ENCODE measurements at regions not wholly inside any gene's neighbourhood (a gene's known extent, or its start where the extent isn't known, plus 50 kb on each side); places are given as distances from the start of the nearest gene placed in this dataset.

DNA sequence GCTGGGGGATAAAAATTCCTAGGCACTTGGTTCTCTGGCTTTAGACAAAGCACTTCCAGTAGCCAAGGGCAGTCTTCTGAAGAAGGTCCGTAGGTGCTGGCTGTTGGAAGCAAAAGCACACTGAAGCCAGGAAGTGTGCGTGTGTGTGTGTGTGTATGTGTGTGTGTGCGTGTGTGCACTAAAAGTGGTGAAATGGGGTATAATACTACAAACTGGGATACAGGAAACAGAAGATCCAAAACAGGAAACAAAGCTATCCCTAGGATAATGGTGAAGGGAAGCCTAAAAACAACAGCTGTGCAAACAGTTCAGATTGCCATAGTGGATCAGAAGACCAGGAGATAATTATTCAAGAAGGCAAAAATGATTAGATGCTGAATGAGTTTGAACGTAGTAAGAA is 103.4 kb downstream of the IL20RB start:
- DNase-seq, result no peak

DNA sequence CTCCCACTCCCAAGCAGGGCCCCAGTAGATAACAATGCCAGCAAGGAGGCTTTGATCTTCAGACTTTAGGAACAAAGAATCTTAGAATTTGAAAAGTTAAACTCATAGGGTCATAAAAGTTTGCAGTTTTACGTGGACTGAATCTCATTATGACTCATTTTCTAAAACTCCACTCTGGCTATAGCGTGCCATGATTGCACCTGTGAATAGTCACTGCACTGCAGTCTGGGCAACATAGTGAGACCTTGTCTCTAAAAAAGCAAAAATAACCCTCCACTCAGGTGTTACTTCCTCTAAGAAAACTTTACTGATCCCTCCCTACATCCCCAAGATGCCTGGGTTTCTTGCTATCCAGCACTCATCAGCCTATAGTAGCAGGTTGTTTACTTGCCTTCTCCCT is 104.5 kb downstream of the IL20RB start:
- DNase-seq, result no peak

DNA sequence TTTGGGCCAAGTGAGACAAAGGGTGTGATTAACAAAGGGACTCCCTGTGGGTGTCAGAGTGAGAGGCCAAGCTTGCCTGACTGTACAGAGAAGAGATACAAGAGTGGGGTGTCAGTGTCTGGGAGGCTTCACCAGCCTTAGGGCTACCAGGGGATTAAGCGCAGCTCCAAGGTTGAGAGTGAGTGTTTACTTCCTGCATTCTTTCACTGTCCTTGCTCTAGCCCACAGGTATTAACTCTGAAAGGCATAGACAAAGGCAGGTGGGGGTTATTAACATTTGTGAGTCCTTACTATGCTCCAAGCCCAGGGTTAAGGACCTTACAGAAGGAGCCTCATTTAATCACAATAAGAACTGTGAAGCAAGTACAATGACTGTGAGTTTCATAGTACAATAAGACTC is 107.6 kb downstream of the IL20RB start:
- no peak for DNase-seq

DNA sequence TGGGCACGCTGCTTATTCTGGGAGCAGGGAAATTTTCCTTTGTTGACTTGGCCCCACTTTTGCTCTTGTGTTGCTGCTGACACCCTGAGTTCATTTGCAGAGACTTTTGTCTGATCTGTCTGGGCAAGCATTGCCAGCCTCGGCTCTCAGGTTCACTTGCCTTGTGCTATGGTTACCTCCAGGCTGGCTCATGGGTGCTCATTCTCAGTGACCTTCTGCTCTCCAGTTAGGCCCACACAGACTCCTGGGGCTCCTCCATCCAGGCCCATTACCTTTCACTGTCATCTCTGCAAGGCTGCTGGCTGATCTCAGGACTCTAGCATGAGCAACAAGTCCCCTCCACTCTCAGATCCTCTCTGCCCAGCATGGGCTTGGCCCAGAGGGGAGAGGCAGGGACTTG is 108.3 kb downstream of the IL20RB start:
- DNase-seq, result no peak

DNA sequence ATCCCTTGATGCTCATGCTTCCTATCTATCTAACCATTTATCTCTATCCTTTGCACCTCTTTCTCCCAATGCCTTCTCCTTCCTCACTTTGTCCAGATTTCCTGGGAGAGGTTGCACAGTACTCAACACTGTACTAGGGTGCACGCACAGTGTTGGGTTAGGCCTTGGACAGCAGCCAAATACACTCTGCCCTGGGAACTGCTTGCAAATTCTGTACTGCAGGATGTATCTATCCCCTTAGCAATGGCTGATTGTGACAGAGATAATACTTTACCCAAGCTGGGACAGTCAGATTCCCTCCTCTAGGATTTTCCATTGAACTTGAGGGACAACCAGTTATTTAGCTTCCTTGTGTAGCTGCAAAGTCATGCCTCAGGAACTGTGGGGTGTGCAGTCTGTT is 113.3 kb downstream of the IL20RB start:
- no peak for DNase-seq

DNA sequence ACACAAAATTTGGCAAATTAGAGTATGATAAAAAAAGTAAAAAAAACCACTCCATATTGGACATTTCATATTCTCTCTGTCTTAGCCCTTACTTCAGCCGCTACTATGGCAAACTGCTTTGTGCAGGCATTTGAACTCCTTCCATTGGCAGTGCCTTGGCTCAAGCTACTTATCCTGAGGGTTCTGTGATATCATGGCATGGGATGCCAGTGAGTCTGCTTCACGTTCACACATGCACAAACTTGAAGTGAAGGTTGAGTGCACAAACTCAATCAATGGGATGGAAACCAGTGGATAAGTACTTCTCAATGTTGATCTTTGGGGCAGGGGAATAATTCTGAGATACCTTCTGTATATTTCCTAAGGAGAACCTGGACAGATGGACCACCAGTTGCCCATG is 117.2 kb downstream of the IL20RB start:
- no peak for DNase-seq

DNA sequence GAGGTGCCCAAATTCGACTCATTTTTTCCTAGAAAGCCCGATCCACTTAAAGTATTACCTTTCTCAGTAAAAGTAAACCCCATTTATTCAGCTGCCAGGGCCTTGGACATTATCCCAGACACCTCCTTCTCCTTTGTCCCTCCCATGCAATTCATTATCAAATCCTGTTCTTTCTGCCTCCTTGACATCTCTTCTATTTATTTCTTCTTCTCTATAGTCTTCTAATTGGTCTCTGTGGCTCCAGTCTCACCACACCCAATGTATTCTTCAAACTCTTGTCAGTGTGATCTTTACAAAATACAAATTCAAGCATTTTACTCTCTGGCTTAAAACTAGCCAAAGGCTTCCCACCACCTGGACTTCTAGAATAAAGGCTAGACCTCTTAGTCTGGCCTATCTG is 120.3 kb downstream of the IL20RB start:
- no peak for DNase-seq

DNA sequence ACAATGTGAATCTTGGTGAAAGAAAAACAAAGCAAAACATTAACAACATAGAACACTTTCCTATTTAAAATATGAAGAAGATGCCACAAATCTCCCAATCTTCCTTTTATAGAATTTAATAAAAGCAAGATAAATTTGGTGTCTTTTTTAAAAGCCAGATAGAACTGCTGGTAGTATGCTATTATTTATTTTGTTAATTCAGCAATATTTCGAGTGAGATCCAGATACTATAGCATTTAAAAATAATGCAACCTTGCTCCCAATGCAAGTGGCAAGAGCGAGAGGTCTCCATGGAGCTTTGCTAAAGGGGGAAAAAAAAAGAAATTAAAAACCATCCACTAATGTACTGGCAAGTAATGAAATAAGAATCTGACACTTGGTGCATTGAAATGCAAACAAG is 121.8 kb downstream of the IL20RB start:
- no peak for DNase-seq

DNA sequence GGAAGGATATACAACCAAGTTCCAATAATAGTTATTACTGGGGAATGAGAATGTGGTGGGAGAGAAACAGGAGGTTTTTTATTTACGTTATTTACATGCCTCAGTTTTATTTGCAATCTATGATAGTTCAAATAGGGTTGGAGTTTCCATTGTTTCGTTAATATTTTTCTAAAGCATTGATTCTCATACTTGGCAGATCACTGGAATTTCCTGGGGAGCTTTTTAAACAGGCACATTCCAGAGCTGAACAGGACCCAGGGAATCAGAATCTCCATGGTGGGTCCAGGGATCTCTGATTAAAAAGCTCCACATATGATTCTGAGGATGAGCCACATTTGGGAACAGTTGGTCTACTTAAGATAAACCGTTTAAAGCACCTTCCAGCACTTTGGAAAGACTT is 123.9 kb downstream of the IL20RB start:
- no peak for DNase-seq

DNA sequence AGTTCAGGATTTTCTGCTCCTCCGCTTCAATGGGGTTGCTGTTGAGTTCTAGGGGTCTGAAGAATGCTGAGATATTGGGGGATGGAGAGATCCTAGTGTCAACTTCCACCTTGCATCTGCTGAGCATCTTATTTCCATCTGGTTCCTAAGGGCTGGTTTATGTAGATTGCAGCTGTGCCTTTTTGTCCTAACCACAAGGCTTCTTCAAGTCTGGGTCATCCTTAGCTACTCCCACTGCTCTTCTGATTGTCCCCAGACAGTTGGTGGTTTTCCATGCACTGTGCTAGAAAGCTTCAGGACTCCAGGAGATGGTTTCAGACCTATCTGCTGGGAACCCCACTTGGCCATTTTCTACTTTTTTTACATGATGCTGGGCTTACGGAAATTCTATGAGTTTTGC is 125.0 kb downstream of the IL20RB start:
- DNase-seq, result no peak

DNA sequence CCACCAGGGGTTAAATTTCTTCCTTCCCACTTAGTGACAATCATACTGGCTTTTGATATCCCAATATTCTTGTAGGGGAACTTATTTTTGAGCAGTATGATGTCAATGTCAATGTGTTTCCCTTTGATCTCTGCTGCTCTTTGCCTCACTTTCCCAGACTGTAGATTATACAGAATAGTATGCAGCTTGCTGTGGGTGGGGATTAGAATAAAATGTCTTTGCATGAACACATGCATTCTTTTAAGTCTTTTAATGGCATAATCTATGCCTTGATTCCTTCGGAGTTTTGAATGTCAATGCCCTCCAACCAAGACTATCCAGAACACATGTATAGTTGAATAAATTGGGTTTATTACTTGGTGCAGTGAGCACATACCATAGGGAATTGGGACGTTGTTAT is 125.5 kb downstream of the IL20RB start:
- DNase-seq, result no peak

DNA sequence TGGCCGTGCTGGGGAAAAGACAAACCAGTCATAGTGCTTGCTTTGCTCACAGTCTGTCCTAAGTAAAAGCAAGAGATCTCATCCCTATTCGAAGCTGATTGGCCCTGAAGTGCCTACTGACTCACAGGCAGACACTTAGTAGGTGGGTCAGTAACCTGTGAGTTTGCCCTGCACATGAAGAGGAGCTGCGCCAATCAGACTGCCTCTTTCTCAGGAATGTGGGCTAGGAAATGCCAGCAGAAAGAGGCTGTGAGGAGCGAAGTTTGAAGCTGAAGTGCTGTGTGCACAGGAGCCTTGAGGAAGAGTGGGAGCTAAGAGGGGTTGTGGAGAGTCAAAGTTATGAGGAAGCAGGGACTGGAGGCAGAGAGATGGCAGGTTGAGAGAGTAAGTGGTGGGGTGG is 126.8 kb downstream of the IL20RB start:
- no peak for DNase-seq

DNA sequence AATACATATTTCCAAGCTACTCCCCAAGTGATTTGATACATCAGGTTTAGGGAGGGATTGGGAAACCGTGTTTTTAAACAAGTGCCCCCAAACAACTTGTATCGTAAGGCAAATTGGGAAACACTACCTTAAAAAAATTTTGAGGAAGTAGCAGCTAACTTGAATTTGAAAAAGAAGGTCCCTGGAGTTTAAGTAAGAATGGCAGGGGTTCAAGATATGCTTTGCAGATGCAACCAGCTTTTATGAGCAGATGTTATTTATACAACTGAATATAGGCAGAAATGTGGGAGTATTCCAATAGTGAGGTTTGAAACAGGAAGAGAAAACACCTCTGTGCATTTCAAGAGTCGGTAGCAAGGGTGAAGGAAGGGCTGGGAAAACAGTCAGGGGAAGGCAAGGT is 139.6 kb downstream of the IL20RB start:
- DNase-seq, result no peak

DNA sequence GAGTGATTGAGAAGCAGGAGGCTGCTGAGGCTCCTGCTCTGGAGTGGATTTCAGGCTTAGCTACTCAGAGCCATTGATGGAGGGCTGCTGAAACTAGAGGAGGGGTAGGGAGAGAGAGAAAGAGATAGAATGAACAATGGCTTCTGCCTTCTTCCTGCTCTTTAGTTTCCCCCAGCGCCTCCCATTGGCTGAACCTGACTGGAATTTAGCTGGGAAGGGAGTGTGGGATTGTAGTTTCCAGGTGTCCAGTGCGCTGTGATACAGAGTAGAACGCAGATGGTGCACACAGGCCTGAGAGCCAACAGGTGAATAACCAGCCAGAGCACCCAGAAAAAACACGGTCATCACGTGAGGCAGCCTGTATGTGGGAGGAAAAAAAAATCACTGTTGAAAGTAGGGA is 140.1 kb downstream of the IL20RB start:
- DNase-seq, result no peak

DNA sequence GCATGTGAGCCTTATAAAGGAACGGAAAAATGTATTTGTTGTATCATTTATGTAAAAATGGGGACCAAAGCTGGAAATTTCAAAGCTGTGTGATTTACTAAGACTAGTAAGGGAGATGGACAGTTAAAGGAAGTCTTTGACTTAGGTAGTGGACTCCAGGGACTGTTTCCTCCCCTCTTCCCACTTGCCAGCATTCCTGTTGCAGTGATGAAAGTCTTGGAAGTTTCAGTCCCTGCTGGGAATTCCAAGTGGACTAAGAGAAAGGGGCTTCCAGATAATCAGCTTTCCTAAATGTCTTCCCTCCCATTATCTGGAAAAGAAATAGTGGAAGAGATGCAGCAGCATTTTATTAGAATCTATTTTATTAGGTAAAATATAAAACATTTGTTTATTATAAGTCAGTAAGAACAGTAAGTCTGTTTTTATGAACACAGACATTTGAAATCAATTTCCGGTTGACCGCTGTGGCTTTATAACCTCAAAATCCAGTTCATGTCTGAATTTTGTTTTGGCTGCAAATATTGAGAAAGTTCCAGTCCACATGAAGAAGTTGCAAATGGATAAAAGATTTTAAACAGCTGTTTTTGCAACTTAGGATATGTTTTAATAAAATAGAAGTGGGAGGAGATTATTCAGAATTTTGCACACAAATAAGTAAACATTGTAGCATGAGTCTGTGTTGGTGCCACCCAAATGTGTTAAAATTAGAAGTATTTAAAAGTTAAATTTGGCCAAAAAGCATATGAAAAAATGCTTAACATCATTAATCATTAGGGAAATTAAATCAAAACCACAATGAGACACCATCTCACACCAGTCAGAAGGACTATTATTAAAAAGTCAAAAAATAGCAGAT is 141.8 kb downstream of the IL20RB start:
- DNase-seq, result no peak

DNA sequence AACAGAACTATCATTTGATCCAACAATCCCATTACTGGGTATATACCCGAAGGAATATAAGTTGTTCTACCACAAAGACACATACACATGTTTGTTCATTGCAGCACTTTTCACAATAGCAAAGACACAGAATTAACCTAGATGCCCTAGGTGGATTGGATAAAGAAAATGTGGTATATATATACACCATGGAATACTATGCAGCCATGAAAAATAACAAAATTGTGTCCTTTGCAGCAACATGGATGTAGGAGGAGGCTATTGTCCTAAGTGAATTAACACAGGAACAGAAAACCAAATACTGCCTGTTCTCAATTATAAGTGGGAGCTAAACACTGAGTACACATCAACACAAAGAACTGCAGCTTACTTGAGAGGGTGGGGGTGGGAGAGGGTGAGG is 142.5 kb downstream of the IL20RB start:
- no peak for DNase-seq

DNA sequence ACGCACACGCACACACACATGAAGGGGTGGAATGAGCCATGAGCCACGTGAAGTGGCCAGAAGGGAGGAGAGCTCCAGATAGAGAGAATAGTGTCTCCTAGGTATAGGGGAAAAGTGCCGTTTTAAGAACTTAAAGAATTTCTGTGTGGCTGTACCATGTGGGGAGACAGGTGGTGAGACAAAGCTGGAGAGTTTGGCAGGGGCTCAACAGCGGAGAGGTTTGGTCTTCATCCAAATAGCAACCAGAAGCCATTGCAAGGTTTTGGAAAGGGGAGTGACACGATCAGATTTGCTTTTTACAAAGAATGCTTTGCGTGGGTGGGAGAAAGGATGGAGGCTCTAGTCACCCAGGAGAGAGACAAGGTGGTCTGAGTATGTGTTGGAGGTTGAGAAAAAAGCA is 146.0 kb downstream of the IL20RB start:
- no peak for DNase-seq

DNA sequence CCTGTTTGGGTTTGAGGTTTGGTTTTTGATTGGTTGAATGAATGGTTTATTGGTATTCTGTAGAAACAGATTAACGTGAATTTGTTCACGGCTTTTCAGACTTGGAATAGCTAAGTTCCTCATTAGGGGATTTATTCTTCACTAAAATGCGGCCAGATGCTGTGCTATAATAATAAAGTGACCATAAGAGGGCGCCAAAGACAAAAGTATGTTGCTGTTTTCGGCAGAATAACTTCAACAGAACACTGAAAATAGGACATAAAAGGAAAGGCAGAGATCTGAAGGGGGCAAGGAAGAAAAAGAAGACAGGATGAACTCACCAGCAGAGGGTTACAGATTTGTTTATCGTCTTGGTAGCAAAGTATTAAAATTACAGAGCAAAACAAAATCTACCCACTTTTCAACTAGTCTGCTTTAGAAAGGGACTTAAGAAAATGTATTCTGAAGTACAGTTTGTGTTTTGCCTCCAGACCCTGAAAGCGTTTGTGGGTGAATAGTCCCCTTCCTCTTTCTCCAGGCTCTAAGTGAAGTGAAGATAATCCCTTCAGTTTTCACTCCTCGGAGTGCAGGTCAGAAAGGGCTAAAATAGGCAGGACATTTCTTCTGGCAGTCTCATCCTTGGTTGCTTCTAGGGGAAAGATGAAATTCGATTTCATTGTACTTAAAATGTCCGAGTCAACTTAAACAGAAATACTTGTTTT is 147.6 kb downstream of the IL20RB start:
- DNase-seq, result peak; percentile 56

DNA sequence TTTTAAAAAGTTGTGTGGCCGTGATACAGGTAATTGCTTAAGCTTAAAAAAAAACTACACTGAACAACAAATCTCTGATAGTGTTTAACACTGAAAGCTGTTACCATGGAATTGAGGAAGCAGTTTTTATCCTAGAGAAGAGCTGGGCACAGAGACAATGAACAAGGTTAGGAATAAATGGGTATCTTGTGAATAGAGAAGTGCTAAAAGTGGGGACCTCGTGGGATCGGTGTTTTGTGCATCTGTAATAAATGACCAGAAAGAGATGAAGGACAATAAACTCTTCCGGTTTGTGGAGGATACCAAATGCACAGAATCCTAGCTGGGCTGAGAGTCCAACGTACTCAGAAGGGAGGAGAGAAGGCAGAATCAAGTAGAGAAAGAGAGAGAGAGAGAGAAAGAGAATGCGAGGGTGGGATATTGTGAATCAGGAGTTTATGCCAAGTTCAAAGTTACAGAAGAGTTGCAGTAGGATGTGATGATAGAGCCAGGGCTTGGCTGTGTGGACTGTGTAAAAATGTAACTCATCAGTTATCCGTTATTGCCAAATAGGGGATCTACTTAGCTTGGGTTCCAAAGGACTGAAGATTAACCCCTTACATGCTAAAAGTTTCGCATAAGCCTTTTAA is 148.9 kb downstream of the IL20RB start:
- no peak for DNase-seq

DNA sequence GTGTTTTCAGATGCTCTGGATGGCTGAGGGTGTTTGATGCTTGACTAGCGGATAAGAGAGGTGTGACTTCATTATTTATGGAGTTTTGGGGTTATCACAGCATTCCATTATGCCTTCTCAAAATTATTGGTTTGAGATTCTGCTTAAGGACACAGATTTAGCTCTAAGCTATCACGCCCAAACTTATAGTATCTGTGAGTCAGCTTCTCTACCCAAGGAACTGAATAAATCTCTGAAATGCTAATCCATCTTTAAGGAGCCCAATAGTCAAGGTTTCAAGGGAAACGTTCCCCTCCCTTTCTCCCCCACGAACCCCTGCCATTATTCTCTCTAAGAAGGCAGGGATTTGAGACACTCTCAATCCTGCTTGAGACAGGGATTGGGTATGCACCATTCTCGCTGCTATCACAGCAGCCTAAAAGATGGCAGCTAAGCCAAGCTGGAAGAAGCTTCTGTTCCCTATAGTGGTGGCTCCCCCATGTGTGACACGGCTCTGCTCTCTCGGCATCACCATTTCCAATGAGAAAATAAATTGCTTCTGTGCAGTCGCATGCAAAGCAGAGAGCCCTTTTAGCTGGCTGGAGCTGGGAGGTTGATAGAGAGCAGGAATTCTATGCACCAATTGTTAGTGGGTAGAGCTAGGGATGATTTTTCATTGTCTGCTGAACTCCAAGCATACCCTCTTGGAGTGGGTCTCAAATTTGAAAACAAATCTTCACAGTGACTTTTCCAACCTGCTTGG is 151.1 kb downstream of the IL20RB start:
- DNase-seq, result no peak

DNA sequence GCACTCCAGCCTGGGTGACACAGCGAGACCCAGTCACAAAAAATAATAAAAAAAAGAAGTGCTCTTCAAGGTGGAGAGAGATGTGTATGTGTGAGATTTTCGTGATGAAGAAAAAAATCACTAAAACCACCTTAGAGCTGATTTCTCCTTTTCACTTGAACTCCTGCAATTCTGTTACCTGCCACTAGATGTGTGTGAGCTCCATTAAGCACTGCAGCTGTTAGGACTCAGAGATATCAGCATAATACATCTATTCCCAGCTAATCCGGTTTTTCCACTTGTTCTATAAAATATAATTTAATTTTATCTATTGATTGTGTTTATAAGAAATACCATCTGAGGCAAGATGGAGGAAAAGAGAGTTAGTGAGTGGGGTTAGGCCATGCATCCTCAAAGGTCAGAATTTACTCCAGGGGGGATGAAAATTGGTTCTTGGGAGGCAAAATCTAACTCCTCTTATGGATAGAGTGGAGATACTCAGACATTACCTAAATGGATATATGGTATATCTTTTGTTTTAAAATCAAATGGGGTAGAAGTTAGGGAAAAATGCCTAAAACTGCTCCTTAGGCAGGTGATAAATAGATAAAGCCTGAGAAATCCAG is 152.7 kb downstream of the IL20RB start:
- peak; percentile 16 for DNase-seq

DNA sequence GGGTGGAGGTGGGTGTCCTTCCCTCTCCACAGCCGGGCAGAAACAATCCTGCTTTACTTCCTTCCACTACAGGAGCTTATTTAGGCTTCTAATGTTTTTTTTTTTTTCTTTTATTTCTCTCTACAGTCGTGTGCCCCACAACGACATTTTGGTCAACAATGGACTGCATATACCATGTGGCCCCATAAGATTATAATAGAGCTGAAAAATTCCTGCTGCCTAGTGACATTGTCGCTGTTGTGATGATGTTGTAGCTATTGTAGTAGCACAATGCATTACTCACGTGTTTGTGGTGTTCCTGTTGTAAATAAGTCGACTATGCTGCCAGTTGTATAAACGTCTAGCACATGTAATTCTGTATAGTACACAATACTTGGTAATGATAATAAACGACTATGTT is 153.7 kb downstream of the IL20RB start:
- no peak for DNase-seq

DNA sequence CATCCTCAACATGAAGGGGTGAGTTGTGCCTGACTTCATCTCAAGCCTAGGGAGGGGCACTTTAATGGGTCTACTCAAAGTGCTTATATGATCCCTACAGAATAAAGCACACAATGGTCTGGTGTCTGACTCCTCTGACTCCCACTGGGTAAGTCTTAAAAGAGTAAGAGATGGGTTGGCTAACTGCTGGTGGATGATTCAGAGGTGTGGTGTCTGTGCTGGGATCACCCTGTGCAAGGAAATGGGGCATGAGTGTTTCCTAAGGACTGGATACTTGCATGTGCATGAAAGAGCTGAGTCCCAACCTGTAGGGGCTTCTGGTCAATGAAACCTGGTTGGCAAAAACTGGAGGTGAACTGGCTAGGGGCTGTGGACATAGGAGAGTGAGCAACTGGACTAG is 158.8 kb downstream of the IL20RB start:
- no peak for DNase-seq
